EL (cell line): ENCODE measurements at regions not wholly inside any gene's neighbourhood (a gene's known extent, or its start where the extent isn't known, plus 50 kb on each side); places are given as distances from the start of the nearest gene placed in this dataset.

Experiments
- DNase-seq: peaks from one replicate; pipeline ENCODE4 v3.0.0-alpha.2; 2016

- no peak for DNase-seq
Observed at GRCh38 chr5:2194236-2194555, 311.5 kb upstream of the IRX4 start.

GRCh38 chr5:2193542-2194235 lies 311.0 kb upstream of the IRX4 start:
- DNase-seq, result no peak

- no peak for DNase-seq
Observed at GRCh38 chr5:2193142-2193541, 310.4 kb upstream of the IRX4 start.

- no peak for DNase-seq
Observed at GRCh38 chr5:2192496-2192895, 309.8 kb upstream of the IRX4 start.

- no peak for DNase-seq
Observed at GRCh38 chr5:2191972-2192371, 309.2 kb upstream of the IRX4 start.

GRCh38 chr5:2190549-2190948 lies 307.8 kb upstream of the IRX4 start:
- no peak for DNase-seq

GRCh38 chr5:2188661-2189060 lies 305.9 kb upstream of the IRX4 start:
- no peak for DNase-seq

- DNase-seq, result no peak
Observed at GRCh38 chr5:2188137-2188536, 305.4 kb upstream of the IRX4 start.

- DNase-seq, result no peak
Observed at GRCh38 chr5:2187687-2188086, 305.0 kb upstream of the IRX4 start.

GRCh38 chr5:2187156-2187555 lies 304.4 kb upstream of the IRX4 start:
- DNase-seq, result no peak

- no peak for DNase-seq
Observed at GRCh38 chr5:2186472-2187015, 303.8 kb upstream of the IRX4 start.

- DNase-seq, result no peak
Observed at GRCh38 chr5:2185646-2186471, 303.1 kb upstream of the IRX4 start.

- DNase-seq, result no peak
Observed at GRCh38 chr5:2184563-2185540, 302.1 kb upstream of the IRX4 start.

GRCh38 chr5:2184026-2184366 lies 301.3 kb upstream of the IRX4 start:
- DNase-seq, result no peak

GRCh38 chr5:2183154-2184025 lies 300.7 kb upstream of the IRX4 start:
- no peak for DNase-seq

GRCh38 chr5:2182020-2182419 lies 299.3 kb upstream of the IRX4 start:
- DNase-seq, result no peak

GRCh38 chr5:2181557-2181956 lies 298.8 kb upstream of the IRX4 start:
- no peak for DNase-seq

GRCh38 chr5:2181149-2181548 lies 298.4 kb upstream of the IRX4 start:
- no peak for DNase-seq

GRCh38 chr5:2180456-2180855 lies 297.7 kb upstream of the IRX4 start:
- no peak for DNase-seq

- DNase-seq, result no peak
Observed at GRCh38 chr5:2179861-2180260, 297.1 kb upstream of the IRX4 start.

GRCh38 chr5:2178528-2178927 lies 295.8 kb upstream of the IRX4 start:
- DNase-seq, result no peak

GRCh38 chr5:2178071-2178477 lies 295.3 kb upstream of the IRX4 start:
- no peak for DNase-seq
